ENCODE measurements at regions not wholly inside any gene's neighbourhood (a gene's known extent, or its start where the extent isn't known, plus 50 kb on each side); places are given as distances from the start of the nearest gene placed in this dataset.
"Not testable (repeated sequence)": the region's sequence is repeated elsewhere in the genome, so short reads cannot be mapped to it uniquely, and the experiment has no call there.

GRCh38 chr5:97489010-97489840 lies 306.2 kb upstream of the RIOK2 start:
- no peak for DNase-seq

GRCh38 chr5:97494465-97494864 lies 311.4 kb upstream of the RIOK2 start:
- DNase-seq: no peak

GRCh38 chr5:97495301-97495700 lies 312.3 kb upstream of the RIOK2 start:
- no peak for DNase-seq

- DNase-seq: no peak
Observed at GRCh38 chr5:97496037-97496436, 313.0 kb upstream of the RIOK2 start.

DNA sequence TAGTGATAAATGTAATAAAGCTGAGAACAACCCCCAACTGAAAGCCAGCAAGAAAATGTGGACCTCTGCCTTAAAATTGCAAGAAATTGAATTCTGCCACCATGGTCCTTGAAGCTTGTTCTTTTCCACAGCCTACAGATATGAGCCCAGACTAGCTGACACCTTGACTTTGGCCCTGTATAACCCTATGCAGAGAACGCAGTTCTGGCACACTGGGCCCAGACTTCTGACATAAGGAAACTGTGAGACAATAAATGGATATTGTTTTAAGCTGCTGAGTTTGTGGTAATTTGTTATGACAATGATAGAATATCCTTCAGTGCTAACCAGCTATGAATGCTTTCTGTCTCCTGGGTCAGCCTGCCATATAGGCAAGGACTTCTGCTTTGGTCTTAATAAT lies 315.6 kb upstream of the RIOK2 start:
- DNase-seq: no peak

DNA sequence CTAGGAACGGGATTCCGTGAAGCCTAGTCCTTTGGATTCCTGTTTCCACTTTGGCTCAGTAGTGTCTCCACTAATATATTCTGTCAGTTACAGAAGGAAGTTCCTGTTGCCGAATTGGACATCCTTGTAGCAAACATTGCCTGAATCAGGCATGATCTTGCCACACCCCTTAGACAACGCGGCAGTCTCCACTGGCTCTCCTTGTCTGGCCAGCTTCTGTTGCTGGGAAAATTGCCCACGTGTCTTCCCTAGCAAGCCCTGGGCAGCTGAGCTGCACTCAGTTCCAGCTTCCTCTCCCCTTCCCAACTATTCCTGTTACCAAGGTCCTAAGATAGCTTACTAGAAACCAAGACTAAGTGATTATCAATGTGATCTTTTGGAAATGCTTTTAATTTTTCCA lies 316.6 kb upstream of the RIOK2 start:
- DNase-seq: no peak

DNA sequence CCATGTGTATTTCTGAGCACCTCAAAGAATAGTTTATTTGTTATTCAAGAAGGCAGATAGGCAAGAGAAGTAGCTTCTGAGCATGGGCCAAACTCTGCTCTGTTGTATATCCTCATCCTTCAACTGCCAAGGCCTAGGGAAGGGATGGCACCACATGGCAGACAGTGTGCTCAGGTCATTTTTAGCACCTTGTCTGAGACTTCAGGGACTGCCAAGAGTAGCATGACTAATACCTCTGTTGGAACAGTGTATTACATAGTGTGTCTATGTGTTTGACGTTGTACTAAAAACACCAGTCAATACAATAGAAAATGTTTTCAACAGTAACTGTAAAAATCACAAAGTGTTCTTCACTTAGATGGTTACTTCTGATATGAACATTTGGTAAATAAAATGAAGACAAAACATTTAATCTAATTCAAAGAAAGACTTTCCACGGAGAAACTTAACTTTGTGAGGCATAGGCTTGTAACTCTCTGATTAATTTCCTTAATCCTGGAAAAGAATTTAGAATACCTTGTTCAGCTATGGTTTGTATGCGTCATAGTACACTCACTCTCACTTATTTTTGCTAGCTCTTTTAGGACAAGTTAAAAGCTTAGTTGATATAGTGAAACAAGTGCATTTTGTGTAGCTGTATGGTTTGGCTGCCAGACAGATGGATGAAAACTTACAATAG lies 318.4 kb upstream of the RIOK2 start:
- no peak for DNase-seq

DNA sequence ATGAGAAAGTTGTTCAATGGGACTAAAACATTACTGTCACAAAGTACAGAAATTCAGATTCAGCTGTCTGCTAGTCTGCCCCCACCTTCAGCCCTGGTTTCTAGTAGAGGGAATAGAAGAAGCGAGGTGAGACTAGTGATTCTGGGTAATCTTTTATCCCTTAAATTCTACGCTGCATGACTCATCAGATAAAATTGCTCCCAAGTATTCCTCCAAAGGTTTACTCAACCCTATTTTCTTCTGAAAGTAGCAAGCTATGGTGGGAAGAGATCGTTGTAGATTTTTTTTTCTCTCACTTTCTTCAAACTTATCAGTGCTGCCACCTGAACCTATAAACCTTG lies 318.9 kb upstream of the RIOK2 start:
- no peak for DNase-seq

- DNase-seq: no peak
Observed at GRCh38 chr5:97508864-97509263, 325.8 kb upstream of the RIOK2 start.

DNA sequence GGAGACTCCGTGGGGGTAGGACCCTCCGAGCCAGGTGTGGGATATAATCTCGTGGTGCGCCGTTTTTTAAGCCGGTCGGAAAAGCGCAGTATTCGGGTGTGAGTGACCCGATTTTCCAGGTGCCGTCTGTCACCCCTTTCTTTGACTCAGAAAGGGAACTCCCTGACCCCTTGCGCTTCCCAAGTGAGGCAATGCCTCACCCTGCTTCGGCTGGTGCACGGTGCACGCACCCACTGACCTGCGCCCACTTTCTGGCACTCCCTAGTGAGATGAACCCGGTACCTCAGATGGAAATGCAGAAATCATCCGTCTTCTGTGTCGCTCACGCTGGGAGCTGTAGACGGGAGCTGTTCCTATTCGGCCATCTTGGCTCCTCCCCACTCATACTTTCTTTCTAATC lies 336.5 kb upstream of the RIOK2 start:
- not testable (repeated sequence) for DNase-seq

DNA sequence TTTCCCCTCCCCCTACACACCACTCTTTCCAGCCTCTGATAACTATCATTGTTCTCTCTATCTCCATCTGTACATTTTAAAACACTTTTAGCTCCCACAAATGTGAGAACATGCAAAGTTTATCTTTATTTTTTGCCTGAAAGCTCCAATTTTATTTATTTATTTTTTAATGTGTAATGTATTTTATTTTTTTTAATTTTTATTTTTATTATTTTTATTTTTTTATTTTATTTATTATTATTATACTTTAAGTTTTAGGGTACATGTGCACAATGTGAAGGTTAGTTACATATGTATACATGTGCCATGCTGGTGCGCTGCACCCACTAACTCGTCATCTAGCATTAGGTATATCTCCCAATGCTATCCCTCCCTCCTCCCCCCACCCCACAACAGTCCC lies 340.3 kb upstream of the RIOK2 start:
- not testable (repeated sequence) for DNase-seq

DNA sequence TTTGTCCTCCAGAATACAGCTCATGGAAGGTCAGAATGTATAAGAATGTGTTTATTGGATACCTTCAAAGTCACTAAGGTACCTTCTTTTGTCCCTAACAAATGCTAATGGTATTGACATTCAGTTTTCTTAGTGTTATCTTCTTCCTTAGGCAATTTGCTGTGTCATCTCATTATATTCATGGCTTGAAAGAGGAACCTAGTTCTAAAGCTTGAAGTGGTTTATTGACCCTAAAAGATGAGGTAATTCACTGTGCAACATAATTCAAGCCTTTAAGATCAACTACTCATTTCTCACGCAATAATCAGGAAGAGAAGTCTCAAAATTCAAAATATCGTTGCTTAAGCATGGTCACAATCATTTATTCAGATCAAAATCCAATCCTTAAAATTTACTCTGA lies 342.7 kb upstream of the RIOK2 start:
- no peak for DNase-seq

GRCh38 chr5:97528941-97529340 lies 345.9 kb upstream of the RIOK2 start:
- DNase-seq: no peak

DNA sequence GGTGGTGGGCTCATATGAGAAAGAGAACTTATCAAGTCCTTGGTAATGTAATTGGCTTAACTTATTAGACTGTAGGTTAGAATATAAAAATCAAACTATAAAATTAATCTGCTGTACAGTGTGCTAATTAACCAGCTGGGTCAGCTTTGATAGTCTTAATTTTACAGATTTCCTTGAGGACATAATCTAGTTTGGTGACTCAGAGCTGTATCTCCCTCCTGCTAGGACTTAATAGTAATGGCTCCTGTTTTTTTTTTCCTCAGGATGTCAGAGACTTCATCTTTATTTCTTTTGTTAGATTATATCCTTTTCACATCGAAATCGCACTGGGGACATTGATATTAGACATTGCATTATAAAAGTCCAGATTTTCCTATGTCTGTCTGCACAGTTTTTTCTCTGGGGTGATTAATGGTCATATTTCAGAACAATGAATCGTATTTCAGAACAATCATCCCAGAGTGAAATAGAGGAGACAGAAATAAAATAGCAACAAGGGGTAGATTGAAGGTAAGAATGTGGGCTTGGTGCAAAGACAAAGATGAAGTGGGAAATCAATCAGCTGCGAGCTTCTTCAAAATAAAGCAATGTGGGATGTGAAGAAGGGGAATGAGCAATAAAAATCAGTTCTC lies 346.4 kb upstream of the RIOK2 start:
- DNase-seq: no peak

DNA sequence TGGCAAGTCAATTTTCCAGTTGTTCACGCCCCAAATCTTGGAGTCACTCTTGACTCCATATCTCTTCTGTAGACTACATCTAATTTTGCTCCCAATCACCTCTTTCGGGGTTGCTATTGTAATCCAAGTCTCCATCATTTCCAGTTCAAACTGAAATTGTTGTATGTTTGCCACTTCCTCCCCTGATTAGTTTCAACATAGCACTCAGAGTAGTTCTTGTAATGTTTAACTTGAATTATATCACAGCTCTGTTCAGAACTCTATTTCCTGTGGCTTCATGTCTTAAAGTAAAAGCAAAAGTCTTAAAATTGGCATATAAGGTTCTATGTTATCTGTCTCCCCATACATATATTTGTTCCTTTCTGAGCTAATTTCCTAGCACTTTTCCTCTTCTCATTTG lies 348.5 kb upstream of the RIOK2 start:
- DNase-seq: no peak

DNA sequence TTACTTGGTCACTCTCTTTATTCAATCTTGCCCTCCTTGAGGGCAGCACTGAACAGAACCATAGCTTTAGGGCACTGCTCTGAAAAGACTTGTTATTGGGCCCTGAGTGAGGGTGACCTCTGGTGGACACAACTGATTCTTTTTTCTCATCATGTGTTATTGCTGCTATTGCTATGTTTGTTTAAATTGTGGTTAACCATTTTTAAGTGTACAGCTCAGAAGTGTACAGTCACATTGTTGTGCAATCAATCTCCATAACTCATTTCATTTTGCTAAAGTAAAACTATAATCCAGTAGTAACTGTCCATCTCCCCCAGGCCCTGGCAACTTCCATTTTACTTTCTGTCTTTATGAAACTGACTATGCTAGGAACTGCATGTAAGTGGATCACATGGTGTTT lies 351.1 kb upstream of the RIOK2 start:
- peak; percentile 5 for DNase-seq

- DNase-seq: no peak
Observed at GRCh38 chr5:97536683-97537082, 353.6 kb upstream of the RIOK2 start.

DNA sequence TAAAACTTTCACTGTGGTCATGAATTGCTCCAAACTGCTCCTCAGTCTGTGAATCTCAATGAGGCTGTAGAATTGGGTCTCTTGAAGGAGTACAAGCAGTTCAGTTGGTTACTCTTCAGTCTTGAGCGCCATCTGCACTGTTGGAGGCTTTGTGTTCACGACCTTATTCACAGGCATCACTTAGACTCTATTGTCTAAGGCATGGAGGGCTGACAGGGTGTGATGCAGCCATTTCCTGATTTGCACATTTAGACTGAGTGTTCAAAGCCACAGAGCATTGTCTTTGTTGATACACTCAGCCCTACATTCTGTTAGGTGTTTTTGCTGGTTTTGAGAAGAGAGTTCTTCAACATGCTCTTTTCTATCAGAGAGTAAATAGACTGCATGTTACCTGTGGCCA lies 355.9 kb upstream of the RIOK2 start:
- DNase-seq: no peak

DNA sequence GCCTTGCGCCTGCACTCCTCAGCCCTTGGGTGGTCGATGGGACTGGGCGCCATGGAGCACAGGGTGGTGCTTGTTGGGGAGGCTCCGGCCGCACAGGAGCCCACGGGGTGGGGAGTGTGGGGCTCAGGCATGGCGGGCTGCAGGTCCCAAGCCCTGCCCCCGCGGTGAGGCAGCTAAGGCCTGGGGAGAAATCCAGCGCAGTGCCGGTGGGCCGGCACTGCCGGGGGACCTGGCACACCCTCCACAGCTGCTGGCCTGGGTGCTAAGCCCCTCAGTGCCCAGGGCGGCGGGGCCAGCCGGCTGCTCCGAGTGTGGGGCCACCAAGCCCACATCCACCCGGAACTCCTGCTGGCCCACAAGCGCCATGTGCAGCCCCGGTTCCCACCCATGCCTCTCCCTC lies 358.8 kb upstream of the RIOK2 start:
- no peak for DNase-seq

- DNase-seq: no peak
Observed at GRCh38 chr5:97542469-97542868, 359.4 kb upstream of the RIOK2 start.

DNA sequence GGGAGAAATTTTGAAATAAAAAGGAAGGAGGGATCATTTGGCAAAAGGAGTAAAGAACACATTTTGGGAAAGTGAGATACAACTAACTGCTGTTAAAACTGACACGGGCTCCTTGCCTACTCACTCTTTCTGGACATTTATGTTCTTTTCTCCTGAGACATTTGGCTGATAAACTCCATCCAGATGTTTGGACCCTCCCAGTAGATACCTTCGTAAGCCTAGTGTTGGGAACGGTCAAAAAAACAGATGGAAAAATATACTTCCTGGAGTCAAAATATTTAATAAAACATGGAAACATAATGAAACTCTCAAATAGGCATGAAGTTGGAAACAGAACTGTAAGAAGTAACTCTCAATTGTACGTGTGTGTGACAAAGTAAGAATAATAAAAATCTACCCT lies 360.1 kb upstream of the RIOK2 start:
- DNase-seq: no peak

GRCh38 chr5:97544240-97544639 lies 361.2 kb upstream of the RIOK2 start:
- no peak for DNase-seq

GRCh38 chr5:97544678-97545077 lies 361.6 kb upstream of the RIOK2 start:
- no peak for DNase-seq

- DNase-seq: no peak
Observed at GRCh38 chr5:97545446-97545845, 362.4 kb upstream of the RIOK2 start.

All from NCI-H2029 (cell line).